Activated CD4-positive, alpha-beta T cell treated with anti-CD3 and anti-CD28 coated beads, Interleukin-2, Interleukin-4, amounts not matched to agents 100 ng/mL and 50 ng/mL, durations not matched to agents 16 hours and 8 hours (primary cell): ENCODE measurements at regions not wholly inside any gene's neighbourhood (a gene's known extent, or its start where the extent isn't known, plus 50 kb on each side); places are given as distances from the start of the nearest gene placed in this dataset.

Source experiments
- DNase-seq: peaks from one replicate; pipeline ENCODE4 v3.0.0-alpha.2; 2020; ENCODE audit warnings: low spot score

- DNase-seq = no peak
These were observed 84.8 kb downstream of the CPN2 start for GRCh38 chr3:194265996-194266964.

- DNase-seq = no peak
These were observed 83.1 kb downstream of the CPN2 start for GRCh38 chr3:194267744-194268653.

- no peak for DNase-seq
These were observed 82.2 kb downstream of the CPN2 start for GRCh38 chr3:194268654-194269512.

GRCh38 chr3:194269610-194270145, 81.5 kb downstream of the CPN2 start:
- DNase-seq = no peak

DNA sequence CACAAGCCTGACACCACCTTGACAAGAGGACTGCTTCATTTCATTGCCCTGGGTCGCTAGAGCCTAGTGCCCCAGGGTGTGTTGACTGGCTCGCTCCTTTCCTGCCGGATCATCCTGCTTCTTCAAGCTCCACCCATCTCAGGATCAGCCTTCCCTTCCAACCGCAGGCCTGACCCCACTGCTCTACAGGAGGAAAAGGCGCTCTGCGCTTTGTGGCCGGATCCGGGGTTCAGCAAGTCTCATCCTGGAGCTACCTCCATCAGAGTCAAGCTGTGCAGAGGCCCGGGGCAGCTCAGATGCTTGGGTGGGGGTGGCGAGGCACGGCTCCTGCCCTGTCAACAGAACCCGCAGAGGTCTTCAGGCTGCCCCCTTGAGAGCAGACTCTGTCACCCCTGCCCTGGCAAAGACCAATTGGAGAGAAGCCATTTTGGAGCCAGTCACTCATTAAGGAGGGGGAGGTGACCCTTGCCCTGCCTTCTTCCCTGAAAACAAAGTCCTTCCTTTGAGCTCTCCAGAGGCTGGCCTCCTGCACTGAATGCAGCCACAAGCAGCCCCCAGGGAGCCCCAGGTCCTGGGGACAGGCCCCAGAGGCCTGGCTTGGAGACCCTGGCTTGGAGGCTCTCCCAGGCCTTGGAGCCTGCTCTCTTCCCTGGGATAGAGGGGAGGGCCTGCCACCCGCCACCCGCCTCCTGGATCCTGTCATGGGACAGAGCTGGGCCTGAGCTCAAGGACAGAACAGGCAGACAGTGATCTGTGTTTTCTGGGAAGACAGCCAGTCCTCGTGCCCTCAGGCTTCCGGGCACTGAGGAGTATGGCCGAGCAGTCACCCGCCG, 80.3 kb downstream of the CPN2 start:
- no peak for DNase-seq

DNA sequence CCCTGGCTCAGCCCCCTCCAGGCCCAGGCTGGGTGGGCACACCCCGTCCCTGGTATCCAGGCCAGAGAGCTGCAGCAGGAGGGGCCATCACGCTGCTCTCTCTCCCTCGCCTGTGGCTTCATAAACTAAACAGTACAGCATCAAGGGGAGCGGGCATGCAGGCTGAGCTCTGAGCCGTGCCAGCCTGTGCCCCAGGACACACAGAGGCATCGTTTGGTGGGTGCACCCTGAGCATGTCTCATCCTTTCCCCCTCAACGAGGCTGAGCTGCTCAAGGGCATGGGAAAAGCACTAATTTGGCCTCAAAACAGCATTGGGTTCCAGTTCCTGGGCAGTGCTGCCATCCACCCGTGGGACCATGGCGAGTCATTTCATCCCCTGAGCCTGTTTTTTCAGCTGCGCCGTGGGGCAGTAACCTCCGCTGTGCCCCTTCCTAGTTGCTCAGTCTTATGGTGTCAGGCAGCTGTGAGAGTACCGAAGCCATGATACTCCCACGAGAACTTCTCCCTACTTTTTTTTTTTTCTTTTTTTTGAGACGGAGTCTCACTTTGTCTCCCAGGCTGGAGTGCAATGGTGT, 79.6 kb downstream of the CPN2 start:
- no peak for DNase-seq

DNA sequence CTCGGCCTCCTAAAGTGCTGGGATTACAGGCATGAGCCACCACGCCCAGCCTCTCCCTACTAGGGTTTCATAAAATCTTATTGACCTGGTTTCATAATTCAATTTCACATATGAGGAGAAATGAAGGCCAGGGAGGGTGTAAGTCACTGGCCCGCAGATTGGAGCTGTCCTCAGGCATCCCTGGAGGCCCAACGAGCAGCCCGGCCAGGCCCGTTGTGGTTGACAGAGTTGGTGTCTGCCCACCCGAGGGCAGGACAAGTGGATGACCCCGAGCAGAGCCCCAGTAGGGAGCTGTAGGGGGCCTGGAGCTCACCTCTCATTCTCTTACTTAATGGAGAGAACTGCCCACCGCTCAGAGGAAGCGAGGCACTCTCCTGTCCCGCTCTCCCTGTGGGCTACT, 78.9 kb downstream of the CPN2 start:
- DNase-seq = no peak

DNA sequence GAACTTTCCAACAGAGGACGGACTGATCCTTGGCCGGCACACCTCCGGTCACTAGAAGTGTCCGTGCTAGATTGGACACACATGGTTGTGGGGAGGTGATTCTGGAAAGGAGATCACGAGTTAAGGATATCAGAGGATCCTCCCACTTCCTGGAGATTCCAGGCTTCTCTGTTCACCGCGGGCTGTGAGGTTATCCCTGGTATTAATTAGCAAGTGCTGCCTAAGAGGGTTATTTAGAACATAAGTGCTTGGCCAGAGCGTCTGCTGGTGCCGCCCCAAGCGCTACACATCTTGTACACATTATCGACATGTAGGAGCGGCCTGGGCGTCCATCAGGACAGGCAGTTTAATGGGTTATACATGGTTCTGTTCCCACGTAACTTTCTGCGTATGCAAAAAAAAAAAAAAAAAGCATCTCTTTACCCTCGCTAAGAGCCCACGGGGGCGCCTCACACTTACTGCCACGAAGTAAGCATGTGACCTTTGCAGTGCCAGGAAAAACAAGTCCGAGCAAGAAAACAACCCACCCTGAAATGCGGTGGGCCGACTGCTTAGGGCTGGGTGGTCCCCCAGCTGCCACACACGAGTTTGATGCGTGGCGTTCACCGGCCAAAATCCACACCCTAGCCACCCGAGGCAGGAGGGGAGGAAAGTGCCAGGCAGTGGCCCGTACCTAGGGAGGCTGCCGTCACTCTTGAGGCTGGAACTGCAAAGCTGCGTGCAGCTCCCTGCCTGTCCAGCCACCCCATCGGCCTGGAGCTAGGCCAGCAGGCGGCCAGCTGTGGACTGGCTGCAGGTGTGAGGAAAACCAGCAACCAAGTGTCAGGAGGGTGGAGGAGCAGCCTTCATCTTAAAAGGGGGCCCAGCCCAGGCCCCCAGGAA, 78.0 kb downstream of the CPN2 start:
- no peak for DNase-seq

- no peak for DNase-seq
These were observed 77.3 kb downstream of the CPN2 start for GRCh38 chr3:194273743-194274310.

DNA sequence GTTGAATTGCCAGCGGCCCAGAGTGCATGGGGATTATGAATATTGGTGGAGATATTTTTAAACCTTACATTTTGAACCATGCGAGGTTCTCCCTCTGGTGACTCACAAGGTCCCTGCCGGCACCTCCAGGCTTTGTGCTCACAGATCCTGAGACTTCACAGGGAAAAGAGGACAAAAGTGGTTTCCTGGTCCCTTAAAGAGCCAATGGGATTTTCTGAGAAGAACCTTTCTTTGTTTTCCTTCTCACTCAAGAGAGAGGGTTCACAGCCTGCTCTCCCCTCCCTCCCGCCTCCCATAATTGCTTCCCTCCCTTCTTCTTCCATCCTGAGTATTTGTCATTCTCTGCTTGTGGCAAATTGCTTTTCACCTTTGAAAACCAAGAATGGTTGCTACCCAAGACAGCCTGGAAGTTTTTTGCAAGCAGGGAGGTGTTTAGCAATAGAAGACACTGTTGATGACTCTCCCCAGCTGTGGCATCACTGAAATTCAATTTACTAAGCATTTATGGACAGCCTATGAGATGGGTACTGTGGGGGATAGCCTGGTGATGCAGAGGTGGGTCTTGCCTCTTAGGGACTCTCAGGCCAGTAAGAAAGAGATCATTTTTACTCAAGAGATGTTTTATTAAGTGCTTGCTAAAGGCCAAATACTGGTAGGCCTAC, 76.6 kb downstream of the CPN2 start:
- DNase-seq = no peak

GRCh38 chr3:194275291-194275690, 75.8 kb downstream of the CPN2 start:
- no peak for DNase-seq

- DNase-seq = no peak
These were observed 75.4 kb downstream of the CPN2 start for GRCh38 chr3:194275721-194276120.

DNA sequence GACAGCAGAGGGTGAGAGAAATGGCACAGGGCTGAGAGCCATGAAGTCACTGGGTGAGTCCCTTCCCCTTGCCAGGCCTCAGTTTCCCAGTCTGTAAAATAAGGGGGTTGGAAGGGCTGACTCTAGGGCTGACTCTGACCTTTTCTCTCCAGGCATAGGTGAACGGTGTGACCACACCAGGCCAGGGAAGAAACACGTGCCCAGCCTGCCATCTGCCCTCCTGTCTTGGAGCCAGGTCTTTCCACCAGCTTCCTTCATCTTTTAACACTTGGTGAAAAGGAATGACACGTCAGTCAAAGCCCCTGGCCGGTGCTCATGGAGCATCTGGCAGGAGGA, 74.4 kb downstream of the CPN2 start:
- no peak for DNase-seq

DNA sequence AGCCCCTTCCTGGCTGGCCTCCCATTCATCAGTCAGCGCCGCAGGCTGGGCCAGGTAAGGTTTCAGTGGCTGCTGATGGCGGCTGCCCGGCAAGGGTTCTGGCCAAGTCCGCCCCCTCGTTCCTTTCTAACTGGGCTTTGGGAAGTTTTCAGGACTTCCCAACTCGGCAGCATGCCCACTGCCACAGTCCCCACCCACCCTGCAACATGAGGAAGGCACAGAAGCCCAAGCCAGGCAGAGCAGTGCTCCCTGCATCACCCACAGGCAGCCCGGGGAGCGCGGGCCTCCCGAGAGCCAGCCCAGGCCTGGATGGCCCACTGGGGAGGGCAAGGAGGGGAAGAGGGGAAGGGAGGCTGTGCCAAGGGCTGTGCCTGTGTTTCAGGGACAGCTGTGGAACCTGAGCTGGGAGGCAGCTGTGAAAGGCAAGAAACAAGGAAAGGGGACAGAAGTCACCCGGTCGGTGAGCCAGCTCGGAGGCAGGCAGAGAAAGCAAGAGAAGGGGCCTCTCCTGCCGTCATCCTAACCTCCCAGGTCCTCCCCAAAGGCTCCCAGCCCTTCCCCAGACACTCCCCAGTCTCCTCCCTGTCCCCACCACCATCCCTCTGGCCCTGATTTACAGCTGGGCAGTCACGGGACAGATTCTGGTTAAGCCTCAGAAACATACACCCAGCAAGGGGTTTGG, 73.9 kb downstream of the CPN2 start:
- no peak for DNase-seq

DNA sequence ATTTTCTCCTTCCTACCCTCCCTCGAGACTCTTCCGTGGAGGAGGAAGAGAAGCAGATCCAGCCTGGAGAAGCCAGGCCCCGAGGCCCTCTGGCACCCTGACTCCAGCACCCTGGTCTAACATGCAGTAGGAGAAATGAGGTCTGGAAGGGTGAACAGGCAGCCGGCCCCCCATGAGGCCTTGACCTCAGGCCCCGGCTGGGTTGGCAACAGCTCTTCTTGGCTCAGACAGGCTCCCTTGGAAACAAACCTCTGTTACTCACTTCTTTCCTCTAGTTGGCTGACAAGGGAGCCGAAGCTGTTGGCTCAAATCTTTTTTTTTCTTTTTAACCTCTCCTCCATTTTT, 73.4 kb downstream of the CPN2 start:
- no peak for DNase-seq

DNA sequence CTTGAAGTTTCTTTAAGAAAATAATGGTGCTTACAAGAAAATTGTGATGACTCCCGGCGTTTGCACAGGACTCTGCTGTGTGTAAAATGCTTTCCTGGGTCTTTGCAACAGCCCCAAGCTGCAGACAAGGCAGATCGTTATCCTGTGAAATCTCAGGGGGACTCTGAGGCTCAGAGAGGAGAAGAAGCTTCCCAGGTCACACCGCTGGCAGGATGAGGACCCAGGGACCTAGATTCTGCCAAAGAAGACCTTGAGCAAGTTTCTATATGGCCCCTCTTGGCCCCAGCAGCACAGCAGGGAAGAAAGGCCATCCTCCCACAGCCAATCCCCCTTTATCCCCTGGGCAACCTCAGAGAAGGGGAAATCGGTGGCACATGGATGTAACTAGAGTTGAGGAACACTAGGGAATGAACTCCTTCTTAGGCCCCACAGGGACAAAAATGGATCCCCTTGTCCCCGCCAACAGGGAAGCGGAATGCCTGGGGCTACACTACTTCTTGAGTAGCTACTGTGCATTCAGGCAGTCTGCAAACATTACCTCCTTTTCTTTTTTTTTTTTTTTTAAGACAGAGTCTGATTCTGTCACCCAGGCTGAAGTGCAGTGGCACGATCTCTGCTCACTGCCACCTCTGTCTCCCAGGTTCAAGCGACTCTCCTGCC, 72.8 kb downstream of the CPN2 start:
- DNase-seq = no peak

GRCh38 chr3:194279101-194279500, 72.0 kb downstream of the CPN2 start:
- no peak for DNase-seq
